HG02642 (cell line): ENCODE measurements at regions not wholly inside any gene's neighbourhood (a gene's known extent, or its start where the extent isn't known, plus 50 kb on each side); places are given as distances from the start of the nearest gene placed in this dataset.

ENCODE experiments used
- ATAC-seq: cut with Tn5 transposase; IDR thresholded peaks from one replicate; pipeline ENCODE4 v1.9.1; 2021; ENCODE audit warnings: mild to moderate bottlenecking; ENCODE audit not compliant: unreplicated experiment, poor library complexity

DNA sequence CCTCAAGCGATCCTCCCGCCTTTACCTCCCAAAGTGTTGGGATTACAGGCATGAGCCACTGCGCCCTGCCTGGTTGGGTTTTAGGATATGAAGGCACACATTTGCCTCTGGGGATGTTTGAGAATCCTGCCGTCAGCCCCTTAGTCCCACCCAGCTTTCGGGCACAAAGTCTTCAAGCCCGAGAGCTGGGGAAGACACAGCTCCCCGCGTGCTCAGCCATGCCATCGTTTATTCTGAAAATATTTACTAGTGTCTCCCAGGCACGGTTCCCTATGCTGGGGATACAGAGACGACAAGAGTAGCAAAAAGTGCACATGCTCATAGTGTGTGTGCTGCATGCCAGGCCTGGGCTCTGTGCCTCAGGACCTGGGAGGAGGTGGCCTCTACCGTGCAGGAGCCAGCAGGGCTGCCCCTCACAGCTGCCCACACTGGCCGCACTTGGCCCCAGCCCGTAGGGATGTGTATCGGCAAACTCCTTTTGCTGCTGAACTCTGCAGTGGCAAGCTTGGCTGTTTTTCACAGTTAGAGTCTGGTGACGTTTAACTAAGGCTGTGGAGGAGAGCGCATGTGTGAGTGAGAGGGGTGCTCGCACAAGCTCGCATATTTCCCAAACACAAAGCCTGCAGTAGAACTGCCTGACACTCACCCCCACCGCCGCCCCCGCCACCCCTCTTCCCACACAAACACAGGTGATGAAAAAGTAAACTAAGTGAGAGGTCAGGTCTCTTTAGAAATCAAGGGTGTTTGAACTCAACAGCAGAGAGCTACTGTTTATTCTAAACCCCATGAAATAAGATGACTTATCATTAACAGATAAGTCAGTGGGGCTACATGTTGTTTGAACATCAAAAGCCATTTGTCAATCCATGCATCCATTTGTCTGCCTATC is 266.4 kb downstream of the MRTFB start:
- ATAC-seq = no peak

DNA sequence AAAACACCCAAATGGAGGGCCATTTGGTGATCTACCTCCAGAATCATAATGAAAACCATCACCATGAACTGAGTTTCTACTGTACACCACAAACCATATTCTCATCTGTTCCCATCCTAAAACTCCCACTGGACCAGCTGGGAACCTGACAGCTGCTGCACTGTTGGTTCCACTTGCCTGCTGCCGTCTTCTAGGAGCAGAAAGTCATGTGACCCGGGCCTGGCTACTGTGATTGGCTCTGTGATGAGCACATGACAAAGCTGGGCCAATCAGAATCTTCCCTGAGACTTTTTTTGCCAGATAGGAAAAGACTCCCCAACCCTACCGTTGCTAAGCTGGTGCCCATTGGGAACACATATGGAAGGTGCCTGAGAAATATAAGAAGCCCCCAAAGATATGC is 264.2 kb downstream of the MRTFB start:
- no peak for ATAC-seq

DNA sequence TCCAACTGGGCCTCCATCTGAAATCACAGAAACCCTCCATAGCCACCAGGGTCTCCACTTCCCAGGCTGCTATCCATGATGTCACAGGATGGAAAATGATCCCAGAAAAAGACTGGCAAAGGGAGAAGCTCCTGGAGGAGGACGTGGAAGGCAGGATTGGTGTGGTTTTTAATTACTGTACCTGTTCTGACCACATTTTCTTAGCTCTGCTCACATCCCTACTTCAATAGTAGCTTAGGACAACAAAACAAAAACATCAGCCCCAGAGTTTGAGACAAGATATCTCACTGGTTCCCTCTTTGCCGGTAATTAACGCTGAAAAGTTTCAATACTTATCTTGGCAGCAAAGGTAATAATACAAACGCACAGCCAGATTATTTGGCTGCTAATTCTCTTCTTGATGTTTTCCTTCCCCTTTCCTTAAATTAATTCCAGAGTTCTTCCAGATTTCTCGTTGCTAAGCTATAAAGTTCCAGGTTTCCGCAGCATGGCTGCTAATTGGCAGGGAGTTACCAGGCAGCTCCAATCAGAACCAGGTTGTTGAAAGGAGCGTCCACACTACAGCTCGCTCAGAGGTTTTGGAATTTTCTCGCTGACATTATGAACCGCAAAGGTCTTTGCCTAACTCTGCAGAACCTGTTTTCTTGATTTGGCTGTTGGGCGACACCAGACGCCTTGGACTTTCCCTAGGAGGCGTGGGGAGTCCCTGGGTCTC is 263.4 kb downstream of the MRTFB start:
- ATAC-seq = no peak

DNA sequence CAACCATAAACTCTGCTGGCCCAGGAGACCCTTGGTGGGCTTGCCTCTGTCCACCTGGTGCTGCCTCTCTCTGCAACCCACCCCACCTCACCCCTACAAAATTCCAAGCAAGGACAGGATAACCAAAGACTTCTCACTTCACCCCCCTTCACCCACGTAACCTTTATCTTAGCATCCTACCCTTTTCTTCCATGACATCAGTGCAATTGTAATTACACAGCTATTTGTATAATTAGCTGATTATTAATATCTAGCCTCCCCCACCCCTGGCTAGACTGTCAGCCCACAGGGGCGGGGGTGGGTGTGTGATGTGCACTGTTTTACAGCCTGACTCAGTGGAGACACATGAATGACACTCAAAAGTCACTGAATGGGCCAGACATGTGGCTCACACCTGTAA is 262.2 kb downstream of the MRTFB start:
- no peak for ATAC-seq

DNA sequence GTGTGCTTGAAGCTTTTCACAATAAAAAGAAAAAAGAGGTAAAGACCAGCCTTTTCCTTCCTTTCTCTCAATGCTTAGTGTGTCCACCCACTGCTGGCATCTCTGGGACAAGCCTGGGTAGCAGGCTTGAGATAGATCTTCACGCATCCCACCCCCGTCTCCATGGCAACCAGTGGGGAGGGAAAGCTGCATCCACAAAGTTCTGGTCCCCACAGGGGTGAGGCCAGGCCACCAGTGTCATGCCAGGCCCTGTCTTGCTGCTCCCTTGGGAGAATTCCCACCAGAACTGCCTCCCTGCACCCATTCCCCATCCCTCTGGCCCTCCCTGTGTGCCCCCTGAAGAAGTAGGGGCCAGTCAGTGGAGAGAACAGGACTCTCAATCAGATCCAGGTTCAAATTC is 259.9 kb downstream of the MRTFB start:
- ATAC-seq = no peak

DNA sequence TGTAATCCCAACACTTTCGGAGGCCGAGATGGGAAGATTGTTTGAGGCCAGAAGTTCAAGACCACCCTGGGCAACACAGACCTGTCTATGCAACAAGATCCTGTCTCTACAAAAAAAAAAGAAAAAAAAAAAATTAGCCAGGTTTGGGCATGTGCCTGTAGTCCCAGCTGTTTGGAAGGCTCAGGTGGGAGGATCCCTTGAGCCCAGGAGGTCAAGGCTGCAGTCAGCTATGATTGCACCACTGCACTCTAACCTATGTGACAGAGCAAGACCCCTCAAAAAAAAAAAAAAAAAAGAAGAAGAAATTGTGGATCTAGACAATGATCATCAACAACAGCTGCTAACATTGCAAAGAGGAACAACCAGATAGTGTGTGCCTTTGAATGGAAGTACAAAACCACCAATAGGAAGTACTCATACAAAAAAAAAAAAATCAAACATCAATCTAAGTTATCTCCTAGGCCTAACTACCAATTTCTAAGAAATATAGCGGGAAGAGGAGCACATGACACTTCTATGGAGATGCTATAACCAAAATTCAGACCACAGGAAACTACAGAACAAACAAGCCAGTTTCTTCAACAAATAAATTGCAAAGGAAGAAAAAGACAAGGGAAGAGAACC is 258.7 kb downstream of the MRTFB start:
- no peak for ATAC-seq

DNA sequence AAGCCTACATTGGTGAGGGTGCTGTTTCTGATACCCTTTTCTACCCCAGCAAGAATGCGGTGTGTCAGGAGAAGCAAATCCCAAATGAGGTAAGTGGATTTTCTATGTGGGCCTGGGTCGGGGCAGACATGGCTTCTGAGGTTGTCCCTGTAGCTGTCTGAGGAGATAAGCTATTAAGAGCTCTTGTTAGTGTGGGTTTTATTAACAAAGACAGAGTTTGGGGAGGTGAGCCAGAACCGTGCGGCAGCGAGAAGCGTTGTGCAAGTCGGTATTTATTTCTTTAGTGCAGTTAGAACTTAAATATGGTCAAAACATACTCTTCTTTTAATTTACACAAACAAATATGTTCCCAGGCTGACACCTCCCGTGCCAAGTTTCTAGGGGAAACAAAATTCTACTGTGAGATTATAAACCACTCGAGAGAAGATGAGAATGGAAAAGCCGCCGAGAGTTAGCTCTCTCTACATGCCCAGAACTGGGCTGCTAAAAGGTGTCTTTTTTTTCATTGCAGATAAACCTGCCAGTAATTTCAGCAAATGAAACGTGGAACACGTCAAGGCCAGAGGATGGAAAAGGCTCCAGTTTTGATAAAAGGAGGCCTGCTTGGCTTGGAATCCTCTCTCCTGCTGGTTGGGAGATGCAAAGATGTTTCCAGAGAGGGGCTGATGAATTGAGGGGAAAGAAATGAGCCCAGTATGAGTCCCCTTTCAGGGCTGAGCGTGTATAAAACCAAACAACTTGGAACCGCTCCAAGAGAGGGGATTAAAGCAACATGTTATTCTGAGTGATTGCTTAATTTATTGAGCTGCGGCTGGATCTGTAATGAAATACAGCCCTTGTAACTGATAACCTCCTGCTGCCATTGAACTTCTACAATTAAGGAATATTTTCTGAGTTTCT is 254.6 kb downstream of the MRTFB start:
- no peak for ATAC-seq

DNA sequence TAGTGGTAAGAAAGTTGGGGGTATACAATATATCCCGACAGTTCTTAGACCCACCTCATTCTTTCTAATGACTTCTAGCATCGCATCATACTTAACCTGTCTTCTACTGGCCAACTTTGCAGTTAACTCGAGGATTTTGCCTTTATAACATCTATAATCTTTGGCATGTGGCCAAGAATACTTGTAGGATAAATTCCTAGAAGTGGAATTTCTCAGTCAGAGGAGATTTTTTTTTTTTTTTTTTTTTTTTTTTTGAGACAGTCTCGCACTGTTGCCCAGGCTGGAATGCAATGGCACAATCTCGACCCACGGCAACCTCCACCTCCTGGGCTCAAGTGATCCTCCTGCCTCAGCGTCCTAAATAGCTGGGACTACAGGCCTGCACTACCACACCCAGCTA is 253.5 kb downstream of the MRTFB start:
- ATAC-seq = no peak

DNA sequence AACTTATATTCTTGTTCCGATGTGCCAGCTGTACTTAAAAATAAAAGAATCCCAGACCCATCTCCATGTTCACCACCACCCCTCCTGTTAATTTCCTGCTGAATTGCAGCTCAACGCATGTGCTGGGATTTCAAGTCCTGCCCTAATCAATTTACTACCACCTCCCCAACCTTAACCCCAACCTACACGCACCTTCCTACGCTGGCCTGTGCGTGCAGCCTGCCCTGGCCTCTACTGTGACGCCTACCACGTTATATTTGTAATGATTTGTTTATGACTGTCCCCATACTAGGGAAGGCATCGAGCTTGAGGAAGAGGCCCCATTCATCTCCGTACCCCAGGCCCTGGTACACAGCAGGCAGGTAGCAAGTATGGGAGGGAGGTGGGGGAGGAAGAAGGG is 251.1 kb downstream of the MRTFB start:
- ATAC-seq = no peak

DNA sequence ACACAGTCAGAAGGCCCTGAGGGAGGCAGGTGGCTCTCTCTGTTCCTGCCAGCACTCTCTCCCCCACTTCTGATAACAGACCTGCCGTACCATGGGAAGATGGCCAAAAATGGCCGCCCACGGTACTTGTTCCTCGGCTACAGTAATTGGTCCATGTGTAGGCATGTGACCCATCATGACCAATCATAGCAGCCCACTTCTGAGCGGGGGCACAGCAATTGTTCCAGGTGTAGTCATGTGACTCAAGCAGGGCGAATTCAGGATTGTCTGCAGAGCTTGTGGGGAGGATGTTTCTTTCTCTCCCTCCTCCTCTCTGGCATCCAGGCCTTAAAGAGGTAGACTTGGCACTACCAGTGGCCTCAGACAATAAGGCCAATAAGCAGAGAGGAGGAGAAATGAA is 250.4 kb downstream of the MRTFB start:
- no peak for ATAC-seq

DNA sequence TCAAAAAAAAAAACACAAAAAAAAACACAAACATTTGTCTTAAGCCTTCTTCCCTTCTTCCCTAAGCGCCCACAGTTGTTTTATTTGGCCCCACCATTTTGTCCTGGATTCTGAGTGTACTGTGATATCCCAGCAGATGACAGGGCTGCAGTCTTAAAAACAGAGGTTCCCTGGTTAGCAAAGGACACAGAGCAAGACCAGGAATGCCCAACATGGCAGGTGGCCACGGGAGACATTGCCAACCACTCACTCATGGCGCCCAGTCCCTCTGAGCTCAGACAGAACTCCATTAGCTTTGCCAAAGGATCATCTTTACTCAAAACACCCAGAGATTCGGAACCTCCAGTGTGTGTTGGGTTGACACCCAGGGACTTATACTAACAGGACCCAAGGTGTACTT is 249.3 kb downstream of the MRTFB start:
- ATAC-seq = no peak
